HG03565 (cell line): ENCODE measurements at regions not wholly inside any gene's neighbourhood (a gene's known extent, or its start where the extent isn't known, plus 50 kb on each side); places are given as distances from the start of the nearest gene placed in this dataset.

Experiments used
- ATAC-seq: cut with Tn5 transposase; IDR thresholded peaks from one replicate; pipeline ENCODE4 v1.9.1; 2021; ENCODE audit warnings: mild to moderate bottlenecking, moderate library complexity; ENCODE audit not compliant: unreplicated experiment

- no peak for ATAC-seq
These were observed 462.4 kb downstream of the TLL1 start for GRCh38 chr4:166335256-166335938.

GRCh38 chr4:166341992-166342391, 469.0 kb downstream of the TLL1 start:
- no peak for ATAC-seq

DNA sequence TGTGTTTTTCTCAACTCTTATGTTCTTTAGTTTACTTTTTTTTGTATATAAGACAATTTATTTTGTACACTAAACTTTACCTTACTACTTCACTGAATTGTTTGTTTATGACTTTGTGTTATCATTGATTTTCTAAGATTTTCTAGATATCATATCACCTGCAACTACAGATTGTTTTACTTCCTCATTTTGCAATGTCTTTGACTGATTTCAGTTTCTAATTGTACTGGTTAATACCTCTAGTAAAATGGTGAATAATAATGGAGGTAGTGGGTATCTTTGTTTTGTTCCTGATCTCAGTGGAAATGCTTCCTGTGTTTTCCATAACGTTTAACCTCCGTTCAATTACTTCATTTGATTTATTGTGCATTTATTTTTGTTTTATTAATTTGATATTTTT, 490.2 kb downstream of the TLL1 start:
- ATAC-seq: peak; percentile 67

GRCh38 chr4:166366012-166366411, 493.0 kb downstream of the TLL1 start:
- ATAC-seq: no peak

GRCh38 chr4:166377578-166377977, 504.5 kb downstream of the TLL1 start:
- ATAC-seq: no peak

- no peak for ATAC-seq
These were observed 513.7 kb downstream of the TLL1 start for GRCh38 chr4:166386491-166387360.

- ATAC-seq: no peak
These were observed 518.5 kb downstream of the TLL1 start for GRCh38 chr4:166391501-166391900.

DNA sequence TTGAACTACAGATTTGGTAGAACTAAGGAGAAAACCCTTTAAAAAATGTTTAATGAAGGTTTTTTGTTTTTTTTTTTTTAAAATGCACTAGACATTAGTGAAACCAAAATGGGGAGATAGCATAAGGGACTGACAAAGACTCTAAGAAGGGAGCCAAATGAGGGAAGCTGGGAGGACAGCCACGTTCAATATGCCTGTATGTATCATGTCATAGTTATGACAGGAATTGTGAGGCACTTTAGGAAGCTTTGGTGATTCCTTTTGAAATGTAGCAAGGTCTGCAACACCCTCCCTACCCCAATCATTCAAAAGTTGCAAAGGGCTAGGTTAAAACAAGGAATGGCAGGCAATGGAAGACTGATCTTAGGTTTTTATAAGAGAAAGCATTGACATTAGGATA, 526.0 kb downstream of the TLL1 start:
- ATAC-seq: no peak

DNA sequence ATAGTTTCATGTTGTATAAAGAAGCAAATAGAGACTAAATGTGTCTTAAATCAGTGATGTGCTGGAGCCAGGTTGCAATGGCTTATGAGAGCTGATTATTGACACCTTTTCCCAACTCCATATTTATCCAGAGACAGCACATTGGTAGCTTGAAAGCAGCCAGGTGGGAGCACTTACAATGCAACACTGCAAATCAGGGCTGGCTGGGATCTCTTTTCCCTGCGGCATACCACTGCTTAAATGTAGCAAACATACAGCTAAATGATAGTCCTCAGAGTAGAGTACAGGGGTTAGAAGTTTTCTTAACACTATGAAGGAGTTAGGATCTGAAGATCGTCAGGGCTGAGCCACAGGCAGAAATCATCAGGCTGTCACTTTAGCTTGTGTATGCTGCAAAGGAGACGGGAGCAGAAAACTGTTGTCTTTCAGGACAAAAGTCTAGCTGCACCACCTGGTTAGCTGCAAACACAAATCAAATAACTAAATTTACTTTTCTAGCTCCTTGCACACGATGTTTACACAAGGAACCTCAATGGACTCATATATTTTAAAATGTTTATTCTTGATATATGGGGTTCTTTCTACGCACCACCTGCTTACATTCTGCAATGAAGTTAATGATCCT, 527.3 kb downstream of the TLL1 start:
- ATAC-seq: no peak

DNA sequence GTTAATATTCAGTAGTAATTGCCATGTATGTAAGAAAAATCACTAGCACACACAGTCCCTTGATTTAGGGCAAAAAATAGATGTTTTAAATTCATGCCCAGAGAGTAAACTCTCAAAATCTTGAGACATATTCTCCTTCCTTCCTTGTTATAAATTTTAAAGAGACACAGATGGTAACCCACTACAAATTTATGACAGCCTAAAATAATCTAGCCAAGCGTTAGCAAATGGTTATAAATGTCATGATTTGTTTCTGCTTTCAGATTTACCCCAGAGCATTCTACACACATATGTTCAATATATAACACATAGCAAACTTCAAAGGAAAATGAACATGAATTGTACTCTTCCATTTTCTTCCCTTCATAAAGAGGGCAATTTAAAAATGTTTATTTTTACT, 540.3 kb downstream of the TLL1 start:
- no peak for ATAC-seq

DNA sequence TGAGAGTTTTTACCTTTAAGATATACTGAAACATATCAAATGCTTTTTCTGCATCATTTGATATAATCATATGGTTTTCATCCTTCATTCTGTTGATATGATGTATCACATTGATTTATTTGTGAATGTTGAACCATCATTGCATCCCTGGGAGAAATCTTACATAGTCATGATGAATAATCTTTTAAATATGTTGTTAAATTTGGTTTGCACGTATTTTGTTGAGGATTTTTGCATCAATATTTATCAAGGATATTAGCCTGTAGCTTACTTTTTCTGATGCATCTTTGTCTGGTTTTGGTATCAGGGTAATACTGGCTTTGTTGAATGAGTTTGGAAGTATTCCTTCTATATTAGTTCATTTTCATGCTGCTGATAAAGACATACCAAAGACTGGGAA, 541.4 kb downstream of the TLL1 start:
- no peak for ATAC-seq

- ATAC-seq: no peak
These were observed 542.7 kb downstream of the TLL1 start for GRCh38 chr4:166415749-166416148.

DNA sequence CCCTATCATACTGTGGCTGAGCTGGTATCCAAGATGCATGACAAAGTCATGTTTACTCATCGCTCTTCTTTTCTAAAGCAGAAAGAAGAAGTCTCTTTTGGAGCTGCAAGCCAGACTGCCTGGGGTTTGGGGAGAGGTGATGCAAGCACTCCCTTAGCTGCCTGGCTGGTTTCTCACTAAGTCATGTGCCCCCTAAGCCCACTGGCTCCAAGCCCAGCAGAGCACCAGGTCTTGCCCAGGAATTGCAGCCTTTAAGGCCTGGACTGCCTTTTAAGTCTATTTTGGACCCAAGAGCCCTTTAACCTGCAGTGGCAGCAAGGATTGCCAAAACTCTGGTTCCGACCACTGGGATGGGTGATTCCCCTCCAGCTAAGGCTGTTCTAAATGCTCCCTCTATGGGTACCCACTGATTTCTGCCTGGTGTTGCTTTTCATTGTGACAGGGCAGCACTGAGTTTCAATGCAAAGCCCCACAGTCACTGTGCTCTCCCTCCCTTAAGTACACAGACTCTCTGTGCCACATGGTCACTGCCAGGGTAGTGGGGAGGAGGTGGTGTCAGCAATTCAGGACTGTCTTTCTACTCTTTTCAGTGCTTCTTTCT, 548.6 kb downstream of the TLL1 start:
- no peak for ATAC-seq

- ATAC-seq: no peak
These were observed 549.4 kb downstream of the TLL1 start for GRCh38 chr4:166422475-166422874.

DNA sequence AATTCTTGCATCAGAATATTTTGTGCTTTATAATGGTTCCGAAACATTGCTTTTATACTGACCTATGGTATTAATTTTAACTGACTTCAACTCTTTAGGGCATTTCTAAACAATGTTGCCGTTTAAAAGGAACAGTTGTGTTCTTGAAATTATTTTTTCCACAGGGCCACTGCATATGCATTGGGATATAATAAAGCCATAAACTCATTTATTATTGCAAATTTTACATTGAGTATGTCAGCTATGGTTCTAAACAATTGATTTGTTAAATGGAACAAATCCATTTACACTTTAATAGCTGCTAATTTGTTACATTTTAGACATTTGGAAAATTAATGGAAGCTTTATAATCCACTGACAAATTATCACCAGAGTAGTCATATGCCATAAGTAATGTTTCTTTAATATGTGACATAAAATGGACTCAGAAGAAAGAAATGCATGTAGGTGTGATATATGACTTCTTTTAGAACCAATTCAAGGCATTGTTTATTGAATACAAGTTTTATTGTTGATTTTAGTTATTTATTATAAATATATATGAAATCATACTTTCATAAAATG, 553.3 kb downstream of the TLL1 start:
- ATAC-seq: no peak

DNA sequence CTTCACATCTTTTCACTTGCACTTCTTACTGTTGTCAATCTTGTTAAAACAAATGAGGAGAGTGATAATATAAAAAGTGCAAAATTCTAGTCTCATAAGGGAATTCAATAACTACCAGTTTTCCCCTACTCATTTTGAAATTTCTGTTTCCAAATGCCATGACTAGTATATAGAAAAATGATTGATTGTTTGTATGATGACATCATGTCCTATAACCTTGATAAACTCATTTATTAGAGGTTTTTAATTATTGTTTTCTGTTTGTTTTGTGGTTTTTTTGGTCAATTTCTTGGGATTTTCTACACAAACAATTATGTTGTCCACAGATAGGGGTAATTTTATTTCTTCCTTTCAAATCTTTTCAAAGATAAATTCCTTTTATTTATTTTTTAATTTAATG, 559.1 kb downstream of the TLL1 start:
- ATAC-seq: no peak

DNA sequence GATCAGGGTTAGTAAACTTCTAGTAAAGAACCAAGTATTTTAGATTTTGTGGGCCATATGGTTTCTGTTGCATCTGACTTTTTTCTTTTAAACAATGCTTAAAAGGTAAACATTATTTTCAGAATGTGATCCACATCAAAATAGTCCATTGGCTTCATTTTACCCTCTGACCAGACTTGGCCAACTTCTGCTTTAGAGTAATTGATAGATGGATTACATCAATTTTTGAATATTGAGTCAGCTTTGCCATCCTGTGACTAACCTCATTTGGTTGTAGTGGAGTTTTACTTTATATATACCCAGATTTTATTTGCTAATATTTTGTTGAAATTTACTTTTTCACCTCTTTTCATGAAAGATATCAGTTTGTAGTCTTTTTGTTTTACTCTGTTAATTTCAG, 559.8 kb downstream of the TLL1 start:
- no peak for ATAC-seq

GRCh38 chr4:166435449-166435848, 562.4 kb downstream of the TLL1 start:
- ATAC-seq: no peak

- ATAC-seq: no peak
These were observed 585.7 kb downstream of the TLL1 start for GRCh38 chr4:166458756-166459155.

GRCh38 chr4:166459621-166460020, 586.6 kb downstream of the TLL1 start:
- ATAC-seq: no peak
